Neural progenitor cell (in vitro differentiated cells): ENCODE measurements at regions not wholly inside any gene's neighbourhood (a gene's known extent, or its start where the extent isn't known, plus 50 kb on each side); places are given as distances from the start of the nearest gene placed in this dataset.

Experiments
- DNase-seq: peaks from one replicate; pipeline ENCODE4 v3.0.0-alpha.2; 2016; ENCODE audit warnings: low spot score
- H2AFZ ChIP-seq: fragments of 200-600 bp; sonication (generic); replicated peaks from 2 replicates; pipeline ENCODE4 v1.6.1; 2016; ENCODE audit warnings: antibody characterized with exemption
- H3F3A ChIP-seq: fragments of 200-600 bp; sonication (generic); 2 replicates; pipeline ENCODE4 v1.6.1; 2016; ENCODE audit warnings: antibody characterized with exemption, low read depth
- H3K27ac ChIP-seq: fragments of 200-600 bp; sonication (generic); 2 replicates; pipeline ENCODE4 v1.5.1; 2016; ENCODE audit warnings: mild to moderate bottlenecking
- H3K27me3 ChIP-seq: fragments of 200-600 bp; sonication (generic); 2 replicates; pipeline ENCODE4 v1.6.1; 2016; ENCODE audit warnings: mild to moderate bottlenecking, moderate library complexity
- H3K36me3 ChIP-seq: fragments of 200-600 bp; sonication (generic); 2 replicates; pipeline ENCODE4 v1.5.1; 2016
- H3K4me1 ChIP-seq: fragments of 200-600 bp; sonication (generic); 2 replicates; pipeline ENCODE4 v1.6.1; 2016; ENCODE audit warnings: mixed run types
- H3K4me2 ChIP-seq: fragments of 200-600 bp; sonication (generic); 2 replicates; pipeline ENCODE4 v1.6.1; 2016
- H3K4me3 ChIP-seq: fragments of 200-600 bp; sonication (generic); 2 replicates; pipeline ENCODE4 v1.5.1; 2016
- H3K79me2 ChIP-seq: fragments of 200-600 bp; sonication (generic); 2 replicates; pipeline ENCODE4 v1.6.1; 2016; ENCODE audit warnings: low read depth
- H3K9ac ChIP-seq: fragments of 200-600 bp; sonication (generic); 2 replicates; pipeline ENCODE4 v1.6.1; 2016
- H3K9me3 ChIP-seq: fragments of 200-600 bp; sonication (generic); 2 replicates; pipeline ENCODE4 v1.5.1; 2016; ENCODE audit warnings: low read depth
- H4K20me1 ChIP-seq: fragments of 200-600 bp; sonication (generic); 2 replicates; pipeline ENCODE4 v1.6.1; 2016; ENCODE audit warnings: low read depth
- H3K27ac Mint-ChIP-seq: 3 replicates; pipeline ENCODE4 v1.8.0; 2021; ENCODE audit warnings: mixed read lengths
- H3K27me3 Mint-ChIP-seq: 2 replicates; pipeline ENCODE4 v1.8.0; 2022; ENCODE audit warnings: low read depth, mild to moderate bottlenecking, inconsistent platforms, moderate library complexity, mixed read lengths; ENCODE audit not compliant: insufficient read depth
- H3K36me3 Mint-ChIP-seq: 3 replicates; pipeline ENCODE4 v1.8.0; 2021; ENCODE audit warnings: mixed read lengths
- H3K4me1 Mint-ChIP-seq: 3 replicates; pipeline ENCODE4 v1.8.0; 2021; ENCODE audit warnings: mixed read lengths
- H3K4me3 Mint-ChIP-seq: 3 replicates; pipeline ENCODE4 v1.8.0; 2021; ENCODE audit warnings: mild to moderate bottlenecking, moderate library complexity, mixed read lengths
- H3K9me3 Mint-ChIP-seq: 3 replicates; pipeline ENCODE4 v1.8.0; 2020; ENCODE audit warnings: mixed read lengths
- CTCF ChIP-seq: fragments of 200-600 bp; sonication (generic); IDR thresholded peaks from 2 replicates; pipeline ENCODE4 v1.5.1; 2017; ENCODE audit warnings: antibody characterized with exemption, mild to moderate bottlenecking
- EZH2 ChIP-seq: fragments of 200-600 bp; sonication (generic); IDR thresholded peaks from 2 replicates; pipeline ENCODE4 v1.6.1; 2017; ENCODE audit warnings: antibody characterized with exemption, mild to moderate bottlenecking, moderate library complexity
- EZH2phosphoT487 ChIP-seq: fragments of 200-600 bp; sonication (generic); IDR thresholded peaks from 2 replicates; pipeline ENCODE4 v1.6.1; 2017; ENCODE audit warnings: antibody characterized with exemption

- no peaks in the 10 kb centered on the region for H3F3A ChIP-seq
- H4K20me1 ChIP-seq: no peaks in the 10 kb centered on the region
- H3K27ac Mint-ChIP-seq: no peak overlapping the region
- H3K9ac ChIP-seq: no peak overlapping the region
- no peak overlapping the region for H3K27ac ChIP-seq
- H3K36me3 ChIP-seq: no peaks in the 10 kb centered on the region
- H3K4me2 ChIP-seq: no peak overlapping the region
- H3K4me1 ChIP-seq: peaks cover 4% of the 10 kb centered on the region
- peaks cover 5% of the 10 kb centered on the region for H3K4me1 Mint-ChIP-seq
- DNase-seq: no peak
- no peaks in the 10 kb centered on the region for H3K36me3 Mint-ChIP-seq
- TF ChIP-seq CTCF (no peak), EZH2phosphoT487 (no peak), EZH2 (no peak)
- H3K4me3 ChIP-seq: no peak overlapping the region
- no peaks in the 10 kb centered on the region for H3K79me2 ChIP-seq
- no peaks in the 10 kb centered on the region for H3K9me3 ChIP-seq
- no peaks in the 10 kb centered on the region for H3K27me3 Mint-ChIP-seq
- H2AFZ ChIP-seq: no peak overlapping the region
- no peaks in the 10 kb centered on the region for H3K27me3 ChIP-seq
- H3K4me3 Mint-ChIP-seq: no peak overlapping the region
- no peaks in the 10 kb centered on the region for H3K9me3 Mint-ChIP-seq
Observed at GRCh38 chr2:220489121-220489520, 861.7 kb downstream of the SLC4A3 start.

- H3K27ac ChIP-seq: no peak overlapping the region
- no peaks in the 10 kb centered on the region for H3K9me3 ChIP-seq
- H3K27me3 ChIP-seq: no peaks in the 10 kb centered on the region
- no peaks in the 10 kb centered on the region for H3K27me3 Mint-ChIP-seq
- H3F3A ChIP-seq: no peaks in the 10 kb centered on the region
- no peaks in the 10 kb centered on the region for H4K20me1 ChIP-seq
- no peak for DNase-seq
- no peak overlapping the region for H3K4me2 ChIP-seq
- H2AFZ ChIP-seq: no peak overlapping the region
- H3K27ac Mint-ChIP-seq: no peak overlapping the region
- no peaks in the 10 kb centered on the region for H3K36me3 ChIP-seq
- H3K4me3 ChIP-seq: no peak overlapping the region
- H3K4me1 ChIP-seq: peaks cover 4% of the 10 kb centered on the region
- H3K79me2 ChIP-seq: no peaks in the 10 kb centered on the region
- H3K4me1 Mint-ChIP-seq: peaks cover 5% of the 10 kb centered on the region
- no peak overlapping the region for H3K4me3 Mint-ChIP-seq
- H3K9ac ChIP-seq: no peak overlapping the region
- H3K9me3 Mint-ChIP-seq: no peaks in the 10 kb centered on the region
- no peak for TF ChIP-seq EZH2phosphoT487
- H3K36me3 Mint-ChIP-seq: no peaks in the 10 kb centered on the region
Observed at GRCh38 chr2:220491670-220492069, 864.2 kb downstream of the SLC4A3 start.

GRCh38 chr2:220493871-220494525, 866.6 kb downstream of the SLC4A3 start:
- no peak for TF ChIP-seq CTCF
- no peak for TF ChIP-seq EZH2
- no peak for TF ChIP-seq EZH2phosphoT487
- Mint-ChIP-seq H3K36me3 (no peaks in the 10 kb centered on the region), H3K4me3 (no peak overlapping the region)

GRCh38 chr2:220496513-220496912, 869.1 kb downstream of the SLC4A3 start:
- Histone ChIP-seq H3K27ac (no peak overlapping the region), H3K79me2 (no peaks in the 10 kb centered on the region)
- TF ChIP-seq CTCF (no peak), EZH2 (no peak), EZH2phosphoT487 (no peak)

More at GRCh38 chr2:220493871-220494525, 866.6 kb downstream of the SLC4A3 start:
- no peaks in the 10 kb centered on the region for H3K27me3 ChIP-seq
- no peaks in the 10 kb centered on the region for H3K9me3 ChIP-seq
- no peak overlapping the region for H3K4me2 ChIP-seq
- H3K9ac ChIP-seq: no peak overlapping the region
- no peaks in the 10 kb centered on the region for H4K20me1 ChIP-seq
- H3F3A ChIP-seq: no peaks in the 10 kb centered on the region
- H3K27ac ChIP-seq: no peak overlapping the region
- Mint-ChIP-seq H3K9me3 (no peaks in the 10 kb centered on the region), H3K4me1 (peaks cover 6% of the 10 kb centered on the region), H3K27me3 (no peaks in the 10 kb centered on the region), H3K27ac (no peak overlapping the region)
- H3K4me1 ChIP-seq: peaks cover 4% of the 10 kb centered on the region
- no peak for DNase-seq
- H3K36me3 ChIP-seq: no peaks in the 10 kb centered on the region
- H3K4me3 ChIP-seq: no peak overlapping the region
- H2AFZ ChIP-seq: peak overlapping the region; percentile 72
- no peaks in the 10 kb centered on the region for H3K79me2 ChIP-seq

More at GRCh38 chr2:220496513-220496912, 869.1 kb downstream of the SLC4A3 start:
- no peaks in the 10 kb centered on the region for H3K27me3 ChIP-seq
- H3K4me3 ChIP-seq: no peak overlapping the region
- no peak overlapping the region for H2AFZ ChIP-seq
- no peaks in the 10 kb centered on the region for H3K9me3 ChIP-seq
- H3F3A ChIP-seq: no peaks in the 10 kb centered on the region
- no peak for DNase-seq
- H3K4me1 ChIP-seq: peaks cover 10% of the 10 kb centered on the region
- Mint-ChIP-seq H3K36me3 (no peaks in the 10 kb centered on the region), H3K9me3 (peaks cover 3% of the 10 kb centered on the region), H3K4me3 (no peak overlapping the region), H3K4me1 (peaks cover 11% of the 10 kb centered on the region), H3K27ac (no peak overlapping the region), H3K27me3 (no peaks in the 10 kb centered on the region)
- H3K36me3 ChIP-seq: no peaks in the 10 kb centered on the region
- H4K20me1 ChIP-seq: no peaks in the 10 kb centered on the region
- H3K9ac ChIP-seq: no peak overlapping the region
- H3K4me2 ChIP-seq: no peak overlapping the region
